Suprapubic skin (tissue), 4 donors: ENCODE measurements at regions not wholly inside any gene's neighbourhood (a gene's known extent, or its start where the extent isn't known, plus 50 kb on each side); places are given as distances from the start of the nearest gene placed in this dataset.

Experiments used
- DNase-seq, 2 donors: peaks; one replicate each; pipeline ENCODE4 v3.0.0-alpha.2; 2019; ENCODE audit warnings: low spot score in 2 of 2
- H3K27ac ChIP-seq: fragments of 200-600 bp; sonication (generic); one replicate; pipeline ENCODE4 v1.5.1; 2019
- H3K27me3 ChIP-seq: fragments of 200-600 bp; sonication (generic); one replicate; pipeline ENCODE4 v1.5.1; 2019
- H3K36me3 ChIP-seq: fragments of 200-600 bp; sonication (generic); one replicate; pipeline ENCODE4 v1.5.1; 2019
- H3K4me1 ChIP-seq: fragments of 200-600 bp; sonication (generic); one replicate; pipeline ENCODE4 v1.5.1; 2019
- H3K4me3 ChIP-seq: fragments of 200-600 bp; sonication (generic); one replicate; pipeline ENCODE4 v1.5.1; 2019; ENCODE audit warnings: mild to moderate bottlenecking
- H3K9me3 ChIP-seq: fragments of 200-600 bp; sonication (generic); one replicate; pipeline ENCODE4 v1.5.1; 2019
- CTCF ChIP-seq, 2 donors: fragments of 200-600 bp in 1 of 2; fragments of 450-650 bp in 1 of 2; sonication (generic) in 1 of 2; IDR thresholded peaks; one replicate each; pipeline ENCODE4 v1.5.1; 2016 to 2019; ENCODE audit warnings: antibody characterized with exemption in 2 of 2, mild to moderate bottlenecking in 1 of 2, moderate library complexity in 1 of 2
- EP300 ChIP-seq: sonication (generic); formaldehyde crosslinking; IDR thresholded peaks from one replicate; pipeline ENCODE4 v1.6.1; 2017; ENCODE audit warnings: antibody characterized with exemption
- POLR2A ChIP-seq, 2 donors: fragments of 450-650 bp; IDR thresholded peaks; one replicate each; pipeline ENCODE4 v1.6.1; 2017; ENCODE audit warnings: antibody characterized with exemption in 2 of 2, mild to moderate bottlenecking in 2 of 2, moderate library complexity in 2 of 2
- POLR2AphosphoS5 ChIP-seq, 3 donors: sonication (generic); formaldehyde crosslinking; IDR thresholded peaks; one replicate each; pipeline ENCODE4 v1.6.1; 2017; ENCODE audit warnings: antibody characterized with exemption in 3 of 3
- whole genome bisulfite sequencing: methylation state at CpG from one replicate; pipeline ENCODE4 v1.1.5; 2018; 5-methylcytosine and 5-hydroxymethylcytosine counted together

GRCh38 chrX:123080065-123080464, 104.0 kb upstream of the GRIA3 start:
- TF ChIP-seq CTCF (IDR thresholded peaks at IDR 0.05): no peak

GRCh38 chrX:123081776-123082175, 102.3 kb upstream of the GRIA3 start:
- Histone ChIP-seq H3K4me1 (no peaks in the 10 kb centered on the region), H3K36me3 (no peaks in the 10 kb centered on the region), H3K4me3 (no peak overlapping the region), H3K27me3 (no peaks in the 10 kb centered on the region), H3K27ac (no peak overlapping the region), H3K9me3 (no peaks in the 10 kb centered on the region)
- DNase-seq: no peak
- TF ChIP-seq EP300 (no peak), POLR2AphosphoS5 (IDR thresholded peaks at IDR 0.05) (no peak), CTCF (IDR thresholded peaks at IDR 0.05) (no peak), POLR2A (IDR thresholded peaks at IDR 0.05) (no peak)

More at GRCh38 chrX:123080065-123080464, 104.0 kb upstream of the GRIA3 start:
- 81% methylated on average over 4 of the region's 4 CpGs for WGBS
- Histone ChIP-seq H3K4me1 (no peaks in the 10 kb centered on the region), H3K27me3 (no peaks in the 10 kb centered on the region), H3K4me3 (no peak overlapping the region), H3K36me3 (no peaks in the 10 kb centered on the region), H3K27ac (no peak overlapping the region), H3K9me3 (no peaks in the 10 kb centered on the region)
- DNase-seq: no peak

- Histone ChIP-seq H3K4me3 (no peak overlapping the region), H3K36me3 (no peaks in the 10 kb centered on the region), H3K4me1 (no peaks in the 10 kb centered on the region), H3K27ac (no peak overlapping the region), H3K9me3 (no peaks in the 10 kb centered on the region), H3K27me3 (no peaks in the 10 kb centered on the region)
- DNase-seq: no peak
- no peak for TF ChIP-seq CTCF (IDR thresholded peaks at IDR 0.05)
- TF ChIP-seq EP300: no peak
- TF ChIP-seq POLR2AphosphoS5 (IDR thresholded peaks at IDR 0.05): no peak
- no peak for TF ChIP-seq POLR2A (IDR thresholded peaks at IDR 0.05)
- 35% methylated on average over 2 of the region's 2 CpGs for WGBS
Observed at GRCh38 chrX:123083924-123084323, 100.2 kb upstream of the GRIA3 start.

- no peak for TF ChIP-seq CTCF (IDR thresholded peaks at IDR 0.05)
- TF ChIP-seq POLR2A (IDR thresholded peaks at IDR 0.05): no peak
- TF ChIP-seq EP300: no peak
- no peak for TF ChIP-seq POLR2AphosphoS5 (IDR thresholded peaks at IDR 0.05)
- Histone ChIP-seq H3K9me3 (no peaks in the 10 kb centered on the region), H3K27ac (no peak overlapping the region), H3K4me3 (no peak overlapping the region), H3K27me3 (no peaks in the 10 kb centered on the region), H3K36me3 (no peaks in the 10 kb centered on the region), H3K4me1 (no peaks in the 10 kb centered on the region)
- 86% methylated on average over 2 of the region's 2 CpGs for WGBS
- DNase-seq: no peak
Observed at GRCh38 chrX:123084797-123085196, 99.3 kb upstream of the GRIA3 start.

GRCh38 chrX:123085311-123085940, 98.7 kb upstream of the GRIA3 start:
- no peak for TF ChIP-seq EP300
- no peak for TF ChIP-seq POLR2A (IDR thresholded peaks at IDR 0.05)
- TF ChIP-seq CTCF (IDR thresholded peaks at IDR 0.05): no peak
- TF ChIP-seq POLR2AphosphoS5 (IDR thresholded peaks at IDR 0.05): no peak
- no peak overlapping the region for H3K27ac ChIP-seq
- no peaks in the 10 kb centered on the region for H3K9me3 ChIP-seq
- no peaks in the 10 kb centered on the region for H3K36me3 ChIP-seq
- no peak for DNase-seq
- no peak overlapping the region for H3K4me3 ChIP-seq
- no peaks in the 10 kb centered on the region for H3K27me3 ChIP-seq
- 83% methylated on average over 5 of the region's 5 CpGs for WGBS
- no peaks in the 10 kb centered on the region for H3K4me1 ChIP-seq
